ENCODE measurements at regions not wholly inside any gene's neighbourhood (a gene's known extent, or its start where the extent isn't known, plus 50 kb on each side); places are given as distances from the start of the nearest gene placed in this dataset.

DNA sequence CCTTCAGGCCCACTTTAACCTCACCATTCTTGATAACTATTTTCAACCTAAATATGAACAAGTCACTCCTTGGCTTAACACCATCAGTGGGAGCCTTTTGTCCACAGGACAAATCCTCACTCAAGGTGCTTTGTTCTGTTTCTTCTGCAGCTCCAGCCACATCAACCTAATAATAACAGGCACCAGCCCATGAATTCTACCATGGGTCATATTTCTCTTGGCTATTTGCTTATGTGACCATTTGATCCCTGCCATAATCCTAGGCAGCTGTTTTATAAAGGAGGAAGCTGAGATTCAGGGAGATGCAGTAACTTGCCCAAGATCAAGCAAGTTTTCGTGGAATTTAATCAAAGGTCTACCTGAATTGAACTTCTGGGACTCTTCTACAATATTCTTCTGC, 561.3 kb downstream of the DHX35 start:
- DNase-seq = no peak

DNA sequence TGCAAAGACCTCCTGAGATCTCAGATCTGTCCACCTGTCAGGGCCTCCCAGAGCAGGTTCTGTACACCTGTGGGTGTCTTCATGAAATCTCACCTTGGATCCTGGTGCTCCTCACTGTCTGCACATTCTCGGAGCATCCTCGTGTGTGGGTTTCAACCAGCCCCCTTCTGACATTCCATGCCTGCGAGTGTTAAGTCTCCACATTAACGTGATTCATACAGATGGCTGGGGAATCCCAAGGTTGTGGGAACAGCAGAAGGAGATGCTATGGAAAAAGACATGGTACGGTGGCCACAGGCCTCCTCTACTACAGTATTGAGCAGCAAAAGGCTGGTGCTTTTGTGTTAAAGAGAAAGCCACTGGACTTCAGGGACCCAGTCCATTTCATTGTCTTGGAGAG, 556.5 kb downstream of the DHX35 start:
- no peak for DNase-seq

DNA sequence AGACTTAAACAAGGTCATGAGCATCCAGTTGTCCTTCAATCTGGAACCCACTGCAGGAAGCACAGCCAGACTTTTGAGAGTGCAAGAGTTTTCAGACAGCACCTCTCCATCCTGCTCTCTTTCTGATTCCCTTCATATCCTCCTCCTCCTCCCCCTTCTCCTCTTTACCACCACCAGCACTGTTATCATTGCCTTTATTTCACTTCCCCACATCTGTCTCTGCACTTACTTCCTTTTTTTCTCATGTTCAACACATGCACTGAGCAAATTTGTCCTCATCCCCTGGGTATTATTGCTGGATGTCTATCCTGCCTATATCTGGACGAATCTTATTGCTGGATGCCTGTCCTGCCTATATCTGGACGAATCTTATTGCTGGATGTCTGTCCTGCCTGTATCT, 554.8 kb downstream of the DHX35 start:
- no peak for DNase-seq

DNA sequence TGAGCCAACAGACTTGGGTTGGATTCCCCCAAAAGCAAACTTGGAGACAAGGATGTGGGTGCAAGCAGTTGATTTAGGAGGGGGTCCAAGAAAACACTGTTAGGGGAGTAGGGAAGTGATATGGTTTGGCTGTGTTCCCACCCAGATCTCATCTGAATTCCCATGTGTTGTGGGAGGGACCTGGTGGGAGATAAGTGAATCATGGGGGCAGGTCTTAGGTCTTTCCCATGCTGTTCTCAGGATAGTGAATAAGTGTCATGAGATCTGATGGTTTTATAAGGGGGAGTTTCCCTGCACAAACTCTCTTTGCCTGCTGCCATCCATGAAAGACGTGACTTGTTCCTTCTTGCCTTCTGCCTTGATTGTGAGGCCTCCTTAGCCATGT, 542.6 kb downstream of the DHX35 start:
- DNase-seq = no peak

DNA sequence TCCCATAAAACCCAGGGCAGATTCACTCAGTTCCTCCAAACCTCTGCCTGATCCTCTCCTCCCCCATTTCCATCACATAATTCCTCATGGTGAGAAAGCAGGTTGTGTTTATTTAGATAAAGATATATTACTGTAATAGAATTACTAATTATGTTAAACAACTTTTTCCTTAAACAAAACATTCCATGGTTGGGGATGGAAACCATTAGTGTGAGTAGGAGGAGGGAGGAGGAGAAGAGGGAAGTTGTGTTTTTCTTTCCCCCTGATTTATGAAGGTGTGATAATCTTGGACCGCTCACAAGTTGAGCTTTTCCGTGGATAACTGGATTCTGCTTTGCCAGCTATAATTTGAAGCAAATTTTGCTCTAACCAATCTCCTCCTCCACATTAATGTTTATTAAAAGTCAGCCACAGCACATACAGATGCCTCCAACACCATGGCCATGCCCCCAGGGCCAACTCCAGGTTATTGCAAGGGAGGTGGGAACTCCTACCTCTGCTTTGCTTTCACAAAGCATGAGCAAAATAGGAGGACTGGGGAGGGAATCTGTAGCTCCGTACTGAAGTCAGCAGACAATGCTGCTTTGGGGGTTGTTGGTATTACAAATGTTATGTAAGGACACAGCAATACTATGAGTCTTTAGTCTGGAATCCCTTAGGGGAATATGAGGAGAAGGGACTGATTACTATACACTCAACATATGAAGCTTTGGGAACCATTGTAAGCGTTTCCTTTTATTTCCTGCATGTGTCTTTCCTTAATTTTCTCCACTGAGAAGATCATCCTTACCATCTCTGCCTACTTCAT, 542.0 kb downstream of the DHX35 start:
- DNase-seq = no peak

DNA sequence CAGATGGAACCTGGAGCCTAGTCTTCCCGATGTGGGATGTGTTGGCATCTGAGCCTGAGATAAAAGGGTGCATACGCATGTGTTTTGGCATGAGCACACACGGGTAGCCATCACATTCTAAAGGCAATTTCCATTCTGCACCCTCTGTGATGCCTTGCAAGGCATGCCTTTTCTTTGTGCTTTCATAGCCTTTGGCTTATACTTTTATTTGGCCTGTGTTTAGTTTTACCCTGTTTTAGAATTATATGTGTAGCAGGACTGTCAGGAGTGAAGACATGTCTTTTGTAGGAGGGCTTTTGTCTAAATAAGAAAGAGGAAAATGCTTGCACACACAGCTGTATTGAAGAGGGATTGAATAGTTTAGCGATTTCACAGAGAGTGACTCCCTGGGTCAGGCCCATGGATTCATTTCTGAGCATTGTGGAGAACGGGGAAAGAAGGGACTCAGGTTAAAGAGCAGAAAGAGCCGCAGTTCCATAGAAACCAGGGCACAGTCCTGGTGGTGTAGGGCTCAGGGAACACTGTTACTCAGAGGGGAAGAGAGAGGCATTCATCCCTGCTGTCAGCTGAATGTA, 530.2 kb downstream of the DHX35 start:
- no peak for DNase-seq

DNA sequence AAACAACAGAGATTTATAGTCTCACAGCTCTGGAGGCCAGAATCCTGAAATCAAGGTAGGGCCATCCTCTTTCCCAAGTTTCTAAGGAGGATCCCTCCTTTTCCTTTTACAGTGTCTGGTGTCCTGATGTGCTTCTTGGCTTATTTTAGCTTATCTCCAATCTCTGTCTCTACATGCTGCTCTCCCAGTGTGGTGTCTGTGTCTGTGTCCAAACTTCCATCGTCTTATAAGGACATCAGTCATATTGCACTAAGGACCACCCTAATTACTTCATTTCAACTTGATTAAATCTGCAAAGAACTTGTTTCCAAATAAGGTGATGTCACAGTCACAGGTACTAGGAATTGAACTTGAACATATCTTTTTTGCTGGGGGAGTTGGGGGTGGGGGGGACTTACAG, 529.6 kb downstream of the DHX35 start:
- no peak for DNase-seq

DNA sequence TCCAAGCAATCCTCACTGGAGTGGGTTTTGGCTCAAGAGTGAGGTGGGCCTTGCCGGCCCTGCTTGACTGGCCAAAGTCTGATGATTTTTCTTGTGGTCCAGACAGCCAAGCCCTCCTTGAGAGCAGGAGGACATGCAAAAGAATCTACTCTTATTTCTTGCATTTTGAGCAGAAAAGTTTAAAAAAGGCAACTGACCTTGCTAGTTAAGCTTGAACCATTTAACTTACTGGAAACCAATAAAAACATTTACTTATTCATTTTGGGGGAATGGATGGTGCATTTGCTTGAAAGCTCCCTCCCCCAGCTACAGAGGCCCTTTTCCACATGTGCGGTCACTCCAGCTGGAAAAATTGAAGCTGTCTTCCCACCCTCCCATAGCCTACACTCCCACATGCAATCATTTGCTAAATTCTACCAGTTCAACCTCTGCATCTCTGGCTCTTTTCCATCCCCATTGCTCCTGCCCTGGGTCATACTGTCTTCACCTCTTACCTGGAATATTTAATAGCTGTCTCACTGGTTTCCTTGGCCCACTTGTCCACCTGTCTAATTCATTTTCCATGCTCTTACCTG, 527.9 kb downstream of the DHX35 start:
- no peak for DNase-seq

DNA sequence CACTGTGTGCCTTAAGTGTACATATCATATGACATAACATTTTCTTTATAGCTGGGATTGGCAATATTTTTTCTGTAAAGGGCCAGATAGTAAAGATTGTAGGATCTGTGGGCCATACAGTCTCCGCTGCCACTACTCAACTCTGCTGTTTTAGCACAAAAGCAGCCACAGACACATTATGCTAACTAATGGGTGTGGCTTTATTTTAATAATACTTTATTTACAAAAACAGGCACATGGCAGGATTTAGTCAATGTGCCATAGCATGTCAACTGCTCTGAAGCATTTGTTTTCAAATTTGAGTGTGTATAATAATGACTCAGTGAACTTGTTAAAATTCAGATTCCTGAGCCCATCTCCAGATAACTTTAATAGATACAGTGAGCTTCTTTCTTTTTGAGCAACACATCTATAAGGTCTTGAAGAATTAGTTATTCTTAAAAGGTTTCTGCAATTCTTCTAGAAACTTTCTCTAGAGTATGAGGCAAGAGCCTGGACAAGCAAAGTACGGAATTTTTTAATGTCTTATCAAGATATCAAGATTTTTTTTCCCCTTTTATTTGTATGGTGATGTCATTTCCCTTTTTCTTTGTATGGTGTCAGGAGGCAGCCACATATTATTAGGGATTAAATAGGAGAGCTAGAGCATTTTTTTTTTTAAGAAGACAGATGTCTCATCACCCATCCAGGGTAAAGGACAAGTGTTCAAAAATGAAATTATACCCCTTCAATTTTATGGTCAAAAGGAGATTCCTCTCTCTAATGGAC, 518.3 kb downstream of the DHX35 start:
- no peak for DNase-seq

DNA sequence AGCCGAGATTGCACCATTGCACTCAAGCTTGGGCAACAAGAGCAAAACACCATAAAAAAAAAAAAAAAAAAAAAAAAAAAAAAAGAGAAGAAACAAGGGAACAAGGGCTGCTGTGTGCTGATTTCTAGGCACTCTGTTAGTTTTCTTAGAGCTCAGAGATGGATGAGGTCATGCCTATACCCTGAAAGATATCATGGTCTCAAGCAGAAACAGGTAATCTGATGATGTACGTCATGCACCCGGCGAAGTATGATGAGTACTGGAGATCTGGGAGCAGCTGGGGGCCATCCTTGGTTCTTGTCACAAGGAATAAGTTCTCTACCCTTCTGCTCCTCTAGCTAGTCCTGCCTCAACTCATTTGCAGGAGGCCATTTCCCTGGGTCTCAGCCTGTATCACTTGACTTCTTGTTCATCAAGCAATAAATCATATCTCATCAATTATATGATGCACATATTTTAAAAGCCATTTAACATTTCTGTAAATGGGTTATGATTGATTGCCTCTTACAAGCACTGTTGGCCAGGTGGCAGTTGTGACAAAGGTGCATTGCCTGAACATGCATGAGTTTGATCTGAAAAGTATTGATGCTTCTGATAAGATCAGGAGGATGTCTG, 517.2 kb downstream of the DHX35 start:
- no peak for DNase-seq

DNA sequence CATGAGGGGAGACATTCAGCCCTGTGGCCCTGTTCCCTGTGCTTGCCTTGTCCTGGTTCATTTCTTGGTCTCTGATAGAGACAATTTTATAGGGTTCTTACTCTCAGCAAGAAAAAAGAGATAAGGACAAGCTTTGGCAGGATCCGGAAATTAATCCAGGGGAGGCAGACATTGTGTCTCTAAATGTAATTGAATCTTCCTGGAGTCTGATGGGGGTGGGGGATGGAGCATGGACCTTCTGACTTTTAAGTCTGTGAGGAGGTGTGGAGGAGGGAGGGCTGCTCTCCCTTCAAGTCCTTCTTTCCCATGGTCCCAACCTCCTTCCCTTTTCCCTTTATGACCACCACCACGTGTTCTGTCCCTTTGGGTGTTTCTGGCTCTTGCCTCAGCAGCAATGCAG, 512.7 kb downstream of the DHX35 start:
- no peak for DNase-seq

DNA sequence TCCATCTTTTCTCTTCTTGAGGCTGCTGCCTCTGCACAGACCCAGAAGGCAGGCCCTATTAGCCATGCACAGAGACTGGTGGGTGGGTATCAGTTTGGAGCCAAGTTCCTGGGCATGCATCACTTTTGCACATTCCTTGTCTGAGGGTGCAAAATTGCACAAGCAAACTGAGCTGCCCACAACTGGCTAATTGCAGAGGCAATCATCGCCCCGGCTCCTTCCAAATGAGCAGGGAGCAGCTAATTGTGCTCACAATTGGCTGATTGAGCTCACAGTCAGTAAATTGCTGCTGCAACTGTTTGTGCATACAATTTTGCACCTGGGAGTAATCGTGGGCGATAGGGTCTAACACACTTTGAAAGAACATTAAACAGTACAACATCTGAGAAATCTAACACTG, 511.4 kb downstream of the DHX35 start:
- no peak for DNase-seq

DNA sequence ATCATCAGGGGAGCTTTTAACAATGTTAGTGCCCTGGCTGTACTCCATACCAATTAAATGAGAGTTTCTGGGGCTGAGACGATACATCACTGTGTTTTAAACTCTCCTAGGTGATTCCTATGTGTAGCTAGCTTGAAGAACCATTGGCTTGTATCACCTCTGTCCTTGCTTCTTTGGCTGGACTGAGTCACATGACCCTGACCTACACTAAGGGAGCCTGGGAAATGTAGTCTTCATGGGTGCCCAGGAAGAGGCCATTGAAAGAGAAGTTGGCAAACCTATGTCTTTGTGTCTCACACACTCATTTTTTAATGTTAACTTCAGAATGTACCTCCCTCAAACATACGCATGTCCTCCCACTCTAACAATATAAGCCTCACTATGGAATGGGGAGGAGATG, 506.6 kb downstream of the DHX35 start:
- DNase-seq = no peak

DNA sequence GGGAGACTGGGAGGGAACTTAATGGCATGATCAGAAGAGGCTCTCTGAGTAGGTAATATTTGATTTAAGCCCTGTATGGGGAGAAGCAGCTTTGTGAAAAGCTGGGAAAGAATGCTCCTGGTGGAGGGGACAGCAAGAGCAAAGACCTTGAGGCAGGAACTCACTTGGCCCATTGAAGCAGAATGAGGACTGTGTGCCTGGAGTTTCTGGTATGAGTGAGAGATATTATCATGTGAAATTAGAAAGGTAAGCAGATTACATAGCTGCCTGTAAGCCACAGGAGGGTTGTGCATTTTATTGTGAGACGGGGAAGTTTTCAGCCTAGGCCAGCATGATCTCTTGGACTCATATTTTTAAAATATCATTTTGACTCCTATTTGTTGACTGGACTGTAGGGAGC, 502.1 kb downstream of the DHX35 start:
- no peak for DNase-seq

DNA sequence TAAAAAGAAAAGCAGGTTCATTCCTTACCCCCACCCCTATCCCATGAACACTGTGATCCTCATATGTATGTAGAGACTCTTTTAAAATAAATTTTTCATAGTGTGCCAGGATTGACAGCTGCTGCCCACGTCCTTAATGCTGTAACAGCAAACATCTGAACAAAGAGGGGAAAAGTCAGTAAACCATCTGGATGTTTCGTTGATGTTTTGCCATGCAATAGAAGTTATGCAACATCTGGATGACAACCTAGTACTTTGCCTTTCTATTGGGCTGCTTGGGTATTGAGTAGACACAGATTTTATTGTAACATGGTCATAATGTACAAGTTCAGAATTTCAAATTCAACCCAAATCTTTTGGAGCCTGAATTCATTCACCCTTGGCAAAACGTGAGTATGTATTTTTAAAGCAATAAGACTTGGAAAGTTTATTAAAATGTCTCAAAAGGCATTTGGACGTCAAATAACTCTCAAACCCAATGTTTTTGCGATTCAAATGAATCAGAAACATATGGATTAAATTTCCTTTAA, 500.3 kb downstream of the DHX35 start:
- DNase-seq = no peak

DNA sequence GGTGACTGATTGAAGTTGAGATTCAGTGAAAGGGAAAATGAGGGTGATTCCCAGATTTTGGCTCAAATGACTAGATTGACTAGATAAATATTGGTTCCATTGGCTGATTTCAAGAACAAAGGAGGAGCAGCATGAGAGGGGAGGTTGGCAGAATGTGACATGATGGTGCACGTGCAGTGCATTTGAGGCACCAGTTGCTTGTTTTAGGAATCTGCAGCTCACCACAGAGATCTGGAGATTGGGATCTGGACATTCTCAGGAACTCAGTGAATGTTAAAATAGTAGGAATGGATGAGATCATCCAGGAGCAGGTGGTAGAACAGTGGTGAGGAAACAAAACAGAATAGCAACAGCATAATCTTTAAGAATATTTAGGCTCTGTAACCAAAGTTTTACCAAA, 496.3 kb downstream of the DHX35 start:
- DNase-seq = no peak

DNA sequence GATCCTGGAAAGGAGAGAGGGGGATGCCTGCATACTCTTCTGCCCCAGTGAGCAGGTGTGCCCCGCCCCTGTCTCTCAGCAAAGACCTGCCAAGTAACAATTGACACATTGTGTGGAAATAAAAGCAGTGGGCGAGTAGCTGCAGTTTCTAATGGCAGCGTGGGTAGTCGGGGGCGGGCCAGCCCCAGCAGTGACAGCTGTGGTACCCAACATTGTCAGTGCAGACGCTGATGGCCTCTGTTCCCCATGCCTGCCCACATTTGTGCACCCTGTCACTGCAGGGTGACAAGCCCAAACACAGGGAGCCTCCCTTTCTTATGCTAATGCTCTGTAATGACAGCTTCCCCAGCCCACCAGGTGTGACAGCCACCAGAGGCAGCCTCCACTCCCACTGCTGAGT, 491.7 kb downstream of the DHX35 start:
- DNase-seq = no peak

DNA sequence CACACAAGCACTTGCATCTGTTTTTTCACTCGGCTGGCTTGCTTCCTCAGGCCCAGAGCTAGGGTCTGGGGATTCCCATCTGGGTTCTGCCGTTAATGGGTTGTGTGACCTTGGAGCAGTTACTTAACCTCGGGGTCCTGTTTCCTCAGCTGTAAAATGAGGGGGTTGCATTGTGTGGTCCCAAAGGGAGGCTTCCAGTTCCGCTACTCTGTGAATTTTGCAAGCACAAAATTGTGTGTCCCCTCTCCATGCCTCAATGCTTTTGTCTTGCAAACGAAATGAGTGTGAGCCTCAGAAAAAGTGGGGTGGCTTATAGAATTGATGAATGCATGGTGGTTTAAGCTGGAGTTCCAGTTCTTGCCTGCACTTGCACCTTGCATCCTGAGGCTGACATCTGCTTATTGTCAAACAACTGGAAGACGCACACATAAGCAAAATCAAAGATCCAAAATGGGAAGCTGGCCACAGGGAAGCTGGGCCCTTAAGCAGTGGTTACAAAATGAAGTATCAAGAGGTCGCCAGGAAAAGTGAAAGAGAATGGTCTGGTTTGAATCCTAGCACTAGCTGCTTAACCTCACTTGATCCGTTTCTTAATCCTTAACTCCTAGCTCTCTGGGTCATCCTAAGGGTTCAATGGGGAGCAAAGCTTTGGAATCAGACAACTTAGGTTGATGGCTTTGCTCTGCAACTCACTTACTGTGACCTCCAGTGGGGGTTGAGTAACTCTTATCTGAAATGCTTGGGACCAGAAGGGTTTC, 490.6 kb downstream of the DHX35 start:
- no peak for DNase-seq

DNA sequence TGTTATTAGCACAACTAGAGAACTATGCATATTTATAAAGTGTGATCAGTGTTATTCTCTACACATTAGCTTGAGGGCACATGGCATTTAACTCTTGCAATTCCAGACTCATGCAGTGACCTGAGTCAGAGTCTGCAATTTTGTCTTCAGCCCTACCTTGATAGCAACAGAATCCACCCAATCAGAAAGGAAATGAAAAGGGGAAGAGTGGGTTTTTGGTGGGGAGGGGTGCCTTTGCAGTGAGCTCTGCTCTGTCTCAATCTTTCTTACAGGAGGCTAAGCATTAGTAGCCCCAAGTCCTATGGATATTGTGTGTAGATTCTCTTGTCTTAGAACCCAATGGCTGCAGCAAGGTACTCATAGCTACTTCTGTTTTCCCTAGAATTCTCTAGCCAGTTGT, 489.2 kb downstream of the DHX35 start:
- DNase-seq = no peak

DNA sequence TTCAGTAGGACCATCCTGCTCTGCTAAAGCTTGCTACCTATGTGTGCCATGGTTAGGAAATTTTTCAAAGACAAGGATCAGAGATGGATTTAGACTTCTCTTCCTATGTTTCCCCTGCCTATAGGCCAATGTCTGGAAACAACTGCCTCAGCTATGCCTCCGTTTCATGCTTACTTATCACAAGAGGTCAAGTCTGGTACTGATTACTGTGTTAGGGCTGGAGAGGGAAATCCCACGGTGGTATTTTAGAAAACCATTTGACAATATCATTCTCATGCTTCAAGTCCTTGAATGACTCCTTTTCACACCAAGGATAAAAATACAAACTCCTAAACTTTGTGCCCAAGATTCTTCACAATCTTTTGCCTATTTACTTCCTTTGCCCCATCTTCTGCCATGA, 484.3 kb downstream of the DHX35 start:
- DNase-seq = no peak

DNA sequence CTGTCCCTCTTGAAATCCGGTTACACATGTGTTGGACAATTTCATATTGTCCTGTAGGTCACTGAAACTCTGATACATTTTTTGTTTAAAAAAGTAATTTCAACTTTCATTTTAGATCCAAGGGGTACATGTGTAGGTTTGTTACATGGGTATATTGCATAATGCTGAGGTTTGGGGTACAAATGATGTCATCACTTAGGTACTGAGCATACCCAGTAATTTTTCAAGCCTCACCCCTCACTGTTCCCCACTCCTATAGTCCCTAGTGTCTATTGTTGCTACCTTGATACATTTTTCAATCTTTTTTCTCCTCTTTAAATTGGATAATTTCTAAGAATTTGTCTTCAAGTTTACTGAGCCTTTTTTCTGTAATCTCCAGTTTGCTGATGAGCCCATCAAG, 483.0 kb downstream of the DHX35 start:
- no peak for DNase-seq

DNA sequence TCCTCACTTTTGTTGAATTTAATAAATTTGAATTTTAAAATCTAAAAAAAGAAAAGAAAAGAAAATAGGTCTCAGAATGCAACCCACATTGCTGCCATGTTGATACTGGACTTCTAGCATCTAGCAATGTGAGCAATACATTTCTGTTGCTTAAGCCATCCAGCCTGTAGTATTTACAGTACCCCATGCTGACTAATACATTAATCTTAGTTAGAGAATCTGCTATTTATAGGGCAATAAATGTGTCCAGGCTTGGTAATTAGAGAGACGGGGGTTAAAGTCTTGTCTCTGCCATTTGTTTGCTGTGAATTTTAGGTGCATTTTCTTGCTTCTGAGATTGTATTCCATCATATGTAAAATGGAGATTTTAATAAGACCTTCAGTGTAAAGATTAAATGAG, 471.3 kb downstream of the DHX35 start:
- no peak for DNase-seq

All from stimulated activated CD4-positive, alpha-beta T cell treated with anti-CD3 and anti-CD28 coated beads, Interleukin-4, amount 100 ng/mL, for 1 hour (primary cell).